Adrenal gland (tissue), 9 donors: ENCODE measurements at regions not wholly inside any gene's neighbourhood (a gene's known extent, or its start where the extent isn't known, plus 50 kb on each side); places are given as distances from the start of the nearest gene placed in this dataset.

ENCODE experiments used
- DNase-seq, 7 donors: peaks; one replicate each; pipeline ENCODE4 v3.0.0-alpha.2; 2019 to 2020
- H3K27ac ChIP-seq, 5 donors: fragments of 200-600 bp; sonication (generic) in 4 of 5; 1 replicate in 3 of 5; 2 replicates in 2 of 5; pipeline versions ENCODE4 v1.5.1 to v1.8.0; 2016 to 2020; ENCODE audit warnings: mild to moderate bottlenecking in 1 of 5
- H3K27me3 ChIP-seq: fragments of 200-600 bp; 2 replicates; pipeline ENCODE4 v1.8.0; 2021
- H3K36me3 ChIP-seq, 2 donors: fragments of 200-600 bp; replicated peaks in 1 of 2; 1 replicate in 1 of 2; 2 replicates in 1 of 2; pipeline versions ENCODE4 v1.5.1 to v1.8.0; 2018 to 2022
- H3K4me1 ChIP-seq, 2 donors: fragments of 200-600 bp; replicated peaks in 1 of 2; 1 replicate in 1 of 2; 2 replicates in 1 of 2; pipeline versions ENCODE4 v1.5.1 to v1.8.0; 2018 to 2021
- H3K4me3 ChIP-seq, 4 donors: fragments of 200-600 bp; sonication (generic) in 3 of 4; one replicate each; pipeline ENCODE4 v1.5.1; 2016 to 2018
- H3K9me3 ChIP-seq, 3 donors: fragments of 200-600 bp; sonication (generic) in 1 of 3; replicated peaks in 1 of 3; 1 replicate in 2 of 3; 2 replicates in 1 of 3; pipeline versions ENCODE4 v1.5.1 to v1.8.0; 2016 to 2021
- CTCF ChIP-seq, 6 experiments: fragments of 450-650 bp in 4 of 6; fragments of 200-600 bp in 2 of 6; sonication (generic) in 1 of 6; IDR thresholded peaks; 1 replicate in 5 of 6; 2 replicates in 1 of 6; pipeline versions ENCODE4 v1.5.1 to v1.8.0; 2016 to 2021; ENCODE audit warnings: antibody characterized with exemption in 6 of 6, mild to moderate bottlenecking in 2 of 6, moderate library complexity in 1 of 6
- POLR2A ChIP-seq, 2 donors: fragments of 450-650 bp; IDR thresholded peaks; one replicate each; pipeline ENCODE4 v1.6.1; 2017; ENCODE audit warnings: antibody characterized with exemption in 2 of 2, mild to moderate bottlenecking in 2 of 2, moderate library complexity in 1 of 2
- WGBS, 4 donors: extraction: QIAGEN DNeasy Blood & Tissue Kit in 2 of 4; methylation state at CpG; one replicate each; pipeline versions ENCODE4 v1.1.5 to v1.1.7; 2013 to 2017; 5-methylcytosine and 5-hydroxymethylcytosine counted together
- intact Hi-C, 2 donors: fragments of 100-400 bp; cut with DNase I; formaldehyde crosslinking; loops; one replicate each; pipeline versions ENCODE4 v1.14.1 to v1.15.0; 2022 to 2023
- donor health status: healthy with polysubstance abuse.
- donor health status: Bipolar disorder and iron deficiency.
- donor health status: DM: yes; HTN: yes; CAD: no.
- donor health status: DM: no; HTN: no; CAD: no.
- donor health status: DM: no; HTN: no; CAD: no.

- 42 to 55% (median 49%) methylated on average over 1 of the region's 1 CpG for WGBS, 4 donors
- Histone ChIP-seq H3K9me3 (no peaks in the 10 kb centered on the region), H3K36me3 (no peaks in the 10 kb centered on the region), H3K4me1 (no peaks in the 10 kb centered on the region), H3K27me3 (no peaks in the 10 kb centered on the region), H3K4me3 (no peak overlapping the region), H3K27ac (no peak overlapping the region)
- DNase-seq, result no peak
- intact Hi-C loops, result no loop called here
- no peak for TF ChIP-seq CTCF (IDR thresholded peaks at IDR 0.05)
- TF ChIP-seq POLR2A (IDR thresholded peaks at IDR 0.05), result no peak
These were observed 137.6 kb upstream of the USP24 start for GRCh38 chr1:55352811-55353180.

DNA sequence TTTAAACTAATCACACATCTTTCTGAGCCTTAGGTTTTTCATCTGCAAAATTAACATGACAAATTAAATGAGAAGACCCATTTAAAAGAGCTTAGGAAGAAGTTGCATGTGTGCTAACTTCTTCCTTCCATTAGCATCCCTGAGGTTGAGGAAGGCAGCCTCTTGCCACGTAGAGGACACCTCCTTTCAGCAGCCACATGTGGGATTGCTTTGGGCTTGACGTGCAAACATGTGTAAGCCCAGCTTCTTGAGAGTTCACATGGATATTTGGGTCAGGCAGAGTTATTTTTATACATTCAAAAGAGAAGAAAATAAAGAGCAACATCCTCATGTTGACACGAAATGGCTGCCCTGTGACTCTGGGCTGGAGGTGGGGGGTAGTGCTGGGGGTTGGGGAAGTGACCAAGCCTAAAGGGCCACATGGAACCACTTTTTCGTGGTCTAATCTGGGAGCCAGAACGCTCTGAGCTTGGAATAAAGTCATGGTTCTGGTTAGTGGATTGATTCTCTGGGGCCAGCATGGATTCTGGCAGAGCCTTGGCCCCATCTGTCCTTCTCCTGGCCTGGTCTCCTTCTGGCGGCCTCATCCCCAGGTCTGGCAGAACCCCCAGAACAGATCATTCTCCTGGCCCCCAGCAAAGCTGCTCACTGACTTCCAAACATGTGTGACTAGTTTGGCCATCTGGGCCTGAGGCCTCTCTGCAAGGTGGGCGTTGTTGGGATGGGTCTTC is 137.1 kb upstream of the USP24 start:
- no peak for TF ChIP-seq POLR2A (IDR thresholded peaks at IDR 0.05)
- no peak for TF ChIP-seq CTCF (IDR thresholded peaks at IDR 0.05)
- no peak for DNase-seq
- H3K27me3 ChIP-seq, result no peaks in the 10 kb centered on the region
- H3K9me3 ChIP-seq, result no peaks in the 10 kb centered on the region
- no peak overlapping the region for H3K27ac ChIP-seq
- no peak overlapping the region for H3K4me3 ChIP-seq
- H3K36me3 ChIP-seq, result no peaks in the 10 kb centered on the region
- WGBS, 4 donors, result 78 to 83% (median 81%) methylated on average over 7 of the region's 7 CpGs
- H3K4me1 ChIP-seq, result no peaks in the 10 kb centered on the region
- intact Hi-C loops, result no loop called here

GRCh38 chr1:55348356-55348755 is 133.2 kb upstream of the USP24 start:
- DNase-seq, result no peak
- WGBS, 4 donors, result 0 to 44% (median 1%) methylated on average over 1 of the region's 1 CpG
- no peaks in the 10 kb centered on the region for H3K9me3 ChIP-seq
- TF ChIP-seq CTCF (IDR thresholded peaks at IDR 0.05) (no peak), POLR2A (IDR thresholded peaks at IDR 0.05) (no peak)
- no peaks in the 10 kb centered on the region for H3K36me3 ChIP-seq
- H3K4me1 ChIP-seq, result no peaks in the 10 kb centered on the region
- intact Hi-C loops, result no loop called here
- H3K27me3 ChIP-seq, result no peaks in the 10 kb centered on the region
- no peak overlapping the region for H3K27ac ChIP-seq
- no peak overlapping the region for H3K4me3 ChIP-seq

DNA sequence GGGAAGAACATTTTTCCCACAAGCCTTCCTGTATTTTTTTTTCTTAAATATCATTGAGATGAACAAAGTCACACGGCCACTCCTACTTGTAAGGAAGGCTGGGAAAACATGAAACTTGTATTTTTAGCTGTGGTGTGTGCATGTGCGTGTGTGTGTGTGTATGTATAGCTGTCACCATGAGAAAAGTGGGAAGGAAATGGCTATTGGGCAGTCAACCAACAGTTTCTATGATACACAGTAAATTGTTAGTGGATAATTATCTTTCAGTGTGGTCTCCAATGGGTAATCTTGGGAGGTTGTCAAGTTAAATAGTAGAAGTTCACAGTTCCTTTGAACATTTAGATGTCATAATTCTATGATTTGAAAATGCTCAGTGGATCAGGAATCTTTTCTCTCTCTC is 132.7 kb upstream of the USP24 start:
- 39 to 60% (median 53%) methylated on average over 2 of the region's 2 CpGs for WGBS, 4 donors
- Histone ChIP-seq H3K27ac (no peak overlapping the region), H3K4me3 (no peak overlapping the region), H3K36me3 (no peaks in the 10 kb centered on the region), H3K9me3 (no peaks in the 10 kb centered on the region), H3K27me3 (no peaks in the 10 kb centered on the region), H3K4me1 (no peaks in the 10 kb centered on the region)
- TF ChIP-seq CTCF (IDR thresholded peaks at IDR 0.05) (no peak), POLR2A (IDR thresholded peaks at IDR 0.05) (no peak)
- intact Hi-C loops, result no loop called here
- DNase-seq, result no peak
